ENCODE measurements at regions not wholly inside any gene's neighbourhood (a gene's known extent, or its start where the extent isn't known, plus 50 kb on each side); places are given as distances from the start of the nearest gene placed in this dataset.

- ChIA-PET CTCF (interaction anchor here (1.0 kb wide), 1 partner anchor 19 kb away, joined by 3 read pairs; no protein-coding TSS in a partner anchor), POLR2A (no interaction called here)
- TF ChIP-seq CTCF (IDR thresholded peaks at IDR 0.05; ENCODE audit: control extremely low read depth, extremely low read depth, low read depth, missing control alignments): no peak
- DNase-seq (ENCODE audit: extremely low spot score): no peak
These were observed 384.5 kb upstream of the PIK3R1 start for GRCh38 chr5:67831048-67831447.

GRCh38 chr5:67827541-67827940 lies 388.0 kb upstream of the PIK3R1 start:
- no peak for TF ChIP-seq CTCF (IDR thresholded peaks at IDR 0.05; ENCODE audit: control extremely low read depth, extremely low read depth, low read depth, missing control alignments)
- ChIA-PET CTCF (no interaction called here), POLR2A (no interaction called here)
- DNase-seq (ENCODE audit: extremely low spot score): no peak

GRCh38 chr5:67824852-67825251 lies 390.7 kb upstream of the PIK3R1 start:
- DNase-seq (ENCODE audit: extremely low spot score): no peak
- TF ChIP-seq CTCF (IDR thresholded peaks at IDR 0.05; ENCODE audit: control extremely low read depth, extremely low read depth, low read depth, missing control alignments): no peak
- CTCF ChIA-PET: no interaction called here
- POLR2A ChIA-PET: no interaction called here

GRCh38 chr5:67817652-67818051 lies 397.9 kb upstream of the PIK3R1 start:
- DNase-seq (ENCODE audit: extremely low spot score): no peak
- no peak for TF ChIP-seq CTCF (IDR thresholded peaks at IDR 0.05; ENCODE audit: control extremely low read depth, extremely low read depth, low read depth, missing control alignments)
- ChIA-PET POLR2A (no interaction called here), CTCF (no interaction called here)

GRCh38 chr5:67816456-67816855 lies 399.1 kb upstream of the PIK3R1 start:
- TF ChIP-seq CTCF (IDR thresholded peaks at IDR 0.05; ENCODE audit: control extremely low read depth, extremely low read depth, low read depth, missing control alignments): no peak
- DNase-seq (ENCODE audit: extremely low spot score): no peak
- ChIA-PET POLR2A (no interaction called here), CTCF (no interaction called here)

- no peak for DNase-seq (ENCODE audit: extremely low spot score)
- no peak for TF ChIP-seq CTCF (IDR thresholded peaks at IDR 0.05; ENCODE audit: control extremely low read depth, extremely low read depth, low read depth, missing control alignments)
- POLR2A ChIA-PET: no interaction called here
- CTCF ChIA-PET: no interaction called here
These were observed 399.8 kb upstream of the PIK3R1 start for GRCh38 chr5:67815455-67816391.

Data from GM10248 (cell line).